ENCODE measurements at regions not wholly inside any gene's neighbourhood (a gene's known extent, or its start where the extent isn't known, plus 50 kb on each side); places are given as distances from the start of the nearest gene placed in this dataset.

DNA sequence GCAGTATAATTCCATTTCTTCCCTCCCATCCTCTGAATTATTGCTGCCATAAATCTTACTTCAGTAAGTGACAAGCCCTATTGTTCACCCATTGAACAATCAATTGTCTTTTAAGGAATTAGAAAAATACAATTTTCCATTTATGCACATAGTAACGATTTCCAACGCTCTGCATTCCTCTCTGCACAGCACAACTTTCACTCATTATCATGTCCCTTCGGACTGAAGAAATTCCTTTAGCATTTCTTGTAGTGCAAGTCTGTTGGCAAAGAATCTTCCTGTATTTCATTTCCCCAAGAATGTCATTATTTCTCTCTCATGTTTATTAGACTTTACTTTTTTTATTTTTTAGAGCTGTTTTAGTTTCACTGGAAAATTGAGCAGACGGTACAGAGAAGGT, 252.1 kb upstream of the RTL1 start:
- DNase-seq = no peak

DNA sequence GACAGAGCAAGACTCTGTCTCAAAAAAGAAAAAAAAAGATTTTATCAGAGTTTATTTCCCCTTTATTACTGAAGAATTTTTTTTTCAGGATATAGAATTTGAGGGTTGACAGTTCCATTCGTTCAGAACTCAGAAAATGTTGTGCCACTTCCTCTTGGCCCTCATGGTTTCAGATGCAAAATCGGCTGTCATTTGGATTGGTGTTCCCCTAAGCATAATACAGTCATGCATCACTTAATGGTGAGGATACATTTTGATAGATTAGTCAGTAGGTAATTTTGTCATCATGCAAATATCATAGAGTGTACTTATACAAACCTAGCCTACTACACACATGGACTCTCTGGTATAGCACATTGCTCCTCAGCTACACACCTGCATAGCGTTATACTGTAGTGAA, 263.9 kb upstream of the RTL1 start:
- Mint-ChIP-seq H3K27me3 (no peaks in the 10 kb centered on the region), H3K4me1 (no peaks in the 10 kb centered on the region), H3K36me3 (ENCODE audit: low read depth) (no peaks in the 10 kb centered on the region), H3K27ac (no peak overlapping the region), H3K9me3 (no peaks in the 10 kb centered on the region), H3K4me3 (no peak overlapping the region)
- POLR2A ChIA-PET = no interaction called here
- DNase-seq = no peak
- CTCF ChIA-PET = no interaction called here

More for the DNA sequence above, 252.1 kb upstream of the RTL1 start:
- H3K36me3 Mint-ChIP-seq (ENCODE audit: low read depth) = no peaks in the 10 kb centered on the region
- peaks cover 7% of the 10 kb centered on the region for H3K27me3 Mint-ChIP-seq
- no peaks in the 10 kb centered on the region for H3K4me1 Mint-ChIP-seq
- H3K4me3 Mint-ChIP-seq = no peak overlapping the region
- POLR2A ChIA-PET = no interaction called here
- no peaks in the 10 kb centered on the region for H3K9me3 Mint-ChIP-seq
- H3K27ac Mint-ChIP-seq = no peak overlapping the region
- CTCF ChIA-PET = no interaction called here

DNA sequence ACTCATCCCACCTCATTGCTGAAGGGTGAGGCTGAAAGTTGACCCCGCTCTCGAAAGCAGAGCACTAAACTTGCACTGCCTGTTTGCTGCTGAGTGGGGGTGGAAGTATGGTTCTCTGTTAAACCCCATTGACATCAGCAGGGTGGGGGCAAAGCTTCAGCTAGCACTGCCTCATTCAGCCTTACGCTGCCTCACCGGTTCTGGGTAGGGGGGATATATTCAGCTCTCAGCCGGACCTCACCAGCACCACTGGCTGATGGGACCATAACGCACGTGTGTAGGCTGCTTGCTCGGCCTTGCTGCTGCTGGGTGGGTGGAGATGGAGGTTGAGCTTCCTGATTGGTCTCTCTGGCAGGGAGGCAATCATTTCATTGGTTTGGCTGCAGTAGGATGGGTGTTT, 265.7 kb upstream of the RTL1 start:
- POLR2A ChIA-PET = no interaction called here

DNA sequence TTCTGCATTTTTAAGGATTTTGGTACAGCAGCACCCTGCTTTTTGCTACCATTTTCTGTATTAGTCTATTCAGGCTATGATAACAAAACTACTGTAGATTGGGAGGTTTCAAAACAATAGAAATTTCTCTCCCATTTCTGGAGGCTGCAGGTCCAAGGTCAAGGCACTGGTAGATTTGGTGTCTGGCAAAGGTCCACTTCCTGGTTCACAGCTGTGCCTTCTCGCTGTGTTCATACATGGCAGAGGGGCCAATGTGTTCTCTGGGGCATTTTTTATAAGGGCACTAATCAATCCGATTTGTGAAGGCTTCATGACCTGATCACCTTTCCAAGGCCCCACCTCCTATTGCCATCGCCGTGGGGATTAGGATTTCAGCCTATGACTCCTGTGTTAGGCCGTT, 268.1 kb upstream of the RTL1 start:
- no peak overlapping the region for H3K27ac Mint-ChIP-seq
- H3K4me1 Mint-ChIP-seq = no peaks in the 10 kb centered on the region
- H3K27me3 Mint-ChIP-seq = no peaks in the 10 kb centered on the region
- no peak overlapping the region for H3K4me3 Mint-ChIP-seq
- POLR2A ChIA-PET = no interaction called here
- H3K9me3 Mint-ChIP-seq = no peaks in the 10 kb centered on the region
- no peaks in the 10 kb centered on the region for H3K36me3 Mint-ChIP-seq (ENCODE audit: low read depth)
- CTCF ChIA-PET = no interaction called here
- no peak for DNase-seq

More for the DNA sequence above, 265.7 kb upstream of the RTL1 start:
- no peak overlapping the region for H3K27ac Mint-ChIP-seq
- H3K4me1 Mint-ChIP-seq = no peaks in the 10 kb centered on the region
- H3K4me3 Mint-ChIP-seq = no peak overlapping the region
- H3K36me3 Mint-ChIP-seq (ENCODE audit: low read depth) = no peaks in the 10 kb centered on the region
- DNase-seq = no peak
- CTCF ChIA-PET = no interaction called here
- no peaks in the 10 kb centered on the region for H3K9me3 Mint-ChIP-seq
- H3K27me3 Mint-ChIP-seq = no peaks in the 10 kb centered on the region

DNA sequence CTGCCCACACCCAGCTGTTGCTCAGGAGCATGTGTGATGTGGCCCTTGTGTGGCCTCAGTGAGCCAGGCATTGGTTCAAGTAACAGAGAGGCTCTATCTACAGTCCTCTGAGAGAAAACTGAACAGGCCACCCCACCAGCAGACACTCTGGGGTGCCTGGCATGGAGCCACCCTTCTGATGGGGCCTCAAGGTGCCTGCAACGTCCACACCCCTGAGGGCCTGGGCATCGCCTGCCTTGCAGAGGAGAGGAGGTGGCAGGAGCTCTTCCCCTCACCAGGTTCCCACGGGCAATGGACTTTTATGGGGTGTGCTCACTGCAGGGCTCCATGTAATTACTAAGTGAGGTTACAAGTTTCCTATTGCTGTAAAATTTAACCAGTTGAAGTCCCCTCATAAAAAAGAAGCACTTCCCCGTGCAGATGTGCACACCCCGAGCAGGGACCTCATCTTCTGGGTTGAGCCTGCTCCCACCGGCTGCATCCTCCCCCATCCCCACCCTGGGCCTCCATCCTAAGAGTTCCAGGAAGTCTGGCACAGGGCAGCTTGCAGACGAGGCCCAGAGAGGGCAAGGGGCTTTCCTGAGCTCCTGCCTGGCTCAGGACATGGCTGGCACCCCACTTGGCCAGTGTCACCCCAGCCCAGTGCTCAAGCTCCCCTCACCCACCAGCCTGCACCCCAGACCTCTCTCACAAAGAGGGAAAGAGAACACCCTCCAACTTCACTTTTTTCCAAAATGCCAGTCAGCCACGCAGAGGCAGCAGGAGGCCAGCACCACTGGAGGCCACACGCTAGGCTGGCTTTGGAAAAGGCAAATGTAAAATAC, 270.4 kb upstream of the RTL1 start:
- peak; percentile 2 for DNase-seq
- H3K4me1 Mint-ChIP-seq = no peaks in the 10 kb centered on the region
- no peaks in the 10 kb centered on the region for H3K27me3 Mint-ChIP-seq
- CTCF ChIA-PET = no interaction called here
- no peak overlapping the region for H3K27ac Mint-ChIP-seq
- POLR2A ChIA-PET = no interaction called here
- H3K36me3 Mint-ChIP-seq (ENCODE audit: low read depth) = no peaks in the 10 kb centered on the region
- no peak overlapping the region for H3K4me3 Mint-ChIP-seq
- H3K9me3 Mint-ChIP-seq = no peaks in the 10 kb centered on the region

DNA sequence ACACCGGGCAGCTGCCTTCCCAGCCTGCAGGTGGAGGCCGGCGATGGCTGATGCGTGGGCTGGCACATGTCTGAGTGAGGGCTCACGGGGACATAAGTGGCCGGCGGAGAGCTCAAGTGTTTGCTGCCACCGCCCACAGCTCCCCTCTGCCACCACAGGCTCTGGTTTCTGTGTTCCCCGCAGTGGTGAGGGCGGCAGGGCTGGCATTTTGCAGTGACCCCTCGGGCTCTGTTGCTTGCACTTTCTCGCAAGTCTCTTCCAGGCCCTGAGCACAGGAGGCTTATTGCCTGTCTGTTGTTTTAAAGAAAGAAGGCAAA, 271.0 kb upstream of the RTL1 start:
- CTCF ChIA-PET = no interaction called here
- Mint-ChIP-seq H3K27ac (no peak overlapping the region), H3K4me1 (no peaks in the 10 kb centered on the region), H3K9me3 (no peaks in the 10 kb centered on the region), H3K36me3 (ENCODE audit: low read depth) (no peaks in the 10 kb centered on the region), H3K4me3 (no peak overlapping the region), H3K27me3 (no peaks in the 10 kb centered on the region)
- POLR2A ChIA-PET = no interaction called here
- peak; percentile 11 for DNase-seq

DNA sequence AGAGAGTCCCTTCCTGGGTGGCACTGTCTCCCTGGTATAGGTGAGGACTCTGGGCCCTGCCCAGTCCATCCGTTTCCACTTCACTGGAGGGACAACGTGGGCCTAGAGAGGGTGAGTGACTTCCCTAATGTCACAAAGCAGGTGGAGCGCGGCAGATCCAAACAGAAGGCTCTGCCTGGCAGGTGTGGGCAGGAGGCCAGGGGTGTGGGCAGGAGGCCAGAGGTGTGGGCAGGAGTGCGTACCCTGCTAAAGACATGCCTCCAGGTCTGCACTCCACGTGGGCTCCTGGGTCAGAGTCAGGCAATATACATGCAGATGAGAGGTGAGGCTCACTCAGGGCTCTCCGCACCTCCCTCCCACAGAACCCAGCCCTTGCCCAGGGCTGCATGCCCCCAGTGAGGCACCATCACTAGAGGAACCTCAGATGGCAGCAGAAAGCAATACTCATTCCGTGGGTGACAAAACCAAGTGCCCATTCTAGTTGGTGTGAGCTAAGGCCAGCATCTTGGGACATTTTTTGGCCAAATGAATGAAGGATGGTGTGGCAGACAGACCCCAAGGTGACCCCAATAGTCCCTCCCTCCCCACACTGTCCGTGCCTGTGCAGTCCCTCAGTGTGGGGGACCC, 271.6 kb upstream of the RTL1 start:
- POLR2A ChIA-PET = no interaction called here
- H3K27ac Mint-ChIP-seq = no peak overlapping the region

DNA sequence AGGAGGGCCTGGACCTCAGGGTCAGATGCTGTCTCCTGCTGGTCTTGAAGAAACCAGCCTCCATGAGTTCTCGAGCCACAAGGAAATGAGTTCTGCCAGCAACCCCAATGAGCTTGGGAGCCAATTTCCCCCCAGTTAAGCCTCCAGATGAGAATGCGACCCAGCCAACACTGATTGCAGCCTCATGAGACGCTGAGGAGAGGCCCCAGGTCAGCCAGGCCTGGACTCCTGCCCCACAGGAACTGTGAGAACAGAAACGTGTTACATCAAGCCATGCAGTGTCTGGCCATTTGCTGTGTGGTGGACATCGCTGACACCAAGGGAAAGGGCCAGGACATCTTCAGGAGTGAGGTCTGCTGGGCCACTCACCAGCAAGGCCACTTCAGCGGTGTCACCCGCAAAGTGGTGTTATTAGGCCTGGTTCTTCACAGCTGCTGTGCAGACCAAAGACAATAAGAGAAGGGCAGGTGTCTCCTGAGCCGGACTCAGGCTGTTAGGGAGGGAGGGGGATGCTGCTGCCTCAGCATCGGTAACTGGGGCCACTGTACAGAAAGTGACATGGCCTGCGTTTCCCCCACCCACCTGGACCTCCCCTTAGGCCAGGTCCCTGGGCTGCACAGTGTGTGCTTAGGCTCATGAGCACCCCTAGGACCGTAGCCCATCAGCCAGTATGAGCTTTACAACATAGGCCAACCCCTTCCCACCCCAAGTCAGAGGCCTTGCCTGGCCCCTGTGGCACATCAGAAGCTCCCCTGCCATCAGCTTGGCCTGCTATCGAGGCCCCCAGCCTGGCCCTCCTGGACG, 272.4 kb upstream of the RTL1 start:
- POLR2A ChIA-PET = no interaction called here
- no peak overlapping the region for H3K4me3 Mint-ChIP-seq

More for the DNA sequence above, 271.6 kb upstream of the RTL1 start:
- Mint-ChIP-seq H3K4me1 (no peaks in the 10 kb centered on the region), H3K27me3 (no peaks in the 10 kb centered on the region), H3K36me3 (ENCODE audit: low read depth) (no peaks in the 10 kb centered on the region), H3K9me3 (no peaks in the 10 kb centered on the region), H3K4me3 (no peak overlapping the region)
- DNase-seq = peak; percentile 7
- CTCF ChIA-PET = no interaction called here

DNA sequence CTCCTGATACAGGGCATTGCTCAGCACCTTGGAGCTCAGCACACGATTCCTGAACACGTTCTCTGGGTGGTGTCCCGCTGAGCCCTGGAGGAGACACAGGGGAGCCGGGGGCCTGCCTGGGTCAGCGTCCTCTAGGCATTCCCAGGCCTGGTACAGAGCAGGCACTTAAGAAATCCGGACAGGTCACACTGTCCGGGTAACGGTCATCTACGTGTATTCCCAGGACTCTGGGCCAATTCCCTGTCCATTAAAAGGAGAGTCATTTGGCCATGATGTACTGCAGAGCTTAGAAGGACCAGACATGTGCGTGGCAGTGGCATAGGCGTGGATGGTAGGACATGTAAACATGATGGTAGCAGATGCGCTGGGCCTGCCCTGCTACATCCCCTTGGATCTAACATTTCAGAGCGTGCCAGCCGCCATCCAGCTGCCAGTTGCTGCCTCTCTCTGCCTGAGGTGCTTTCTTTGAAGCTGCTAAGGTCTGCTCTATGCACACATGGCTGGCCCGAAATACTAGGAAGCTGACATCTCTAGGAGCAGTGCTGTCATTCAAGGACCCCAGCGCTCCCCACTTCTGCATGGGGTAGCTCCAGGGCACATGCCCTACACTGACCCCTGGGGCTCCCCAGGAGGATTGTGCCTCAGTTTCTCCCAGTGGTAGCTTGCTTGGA, 273.1 kb upstream of the RTL1 start:
- ChIA-PET CTCF (no interaction called here), POLR2A (no interaction called here)
- Mint-ChIP-seq H3K4me1 (no peaks in the 10 kb centered on the region), H3K27me3 (no peaks in the 10 kb centered on the region), H3K9me3 (no peaks in the 10 kb centered on the region), H3K36me3 (ENCODE audit: low read depth) (no peaks in the 10 kb centered on the region), H3K27ac (no peak overlapping the region), H3K4me3 (no peak overlapping the region)
- peak; percentile 10 for DNase-seq

More for the DNA sequence above, 272.4 kb upstream of the RTL1 start:
- DNase-seq = peak; percentile 5
- Mint-ChIP-seq H3K4me1 (no peaks in the 10 kb centered on the region), H3K27me3 (no peaks in the 10 kb centered on the region), H3K9me3 (no peaks in the 10 kb centered on the region), H3K27ac (no peak overlapping the region), H3K36me3 (ENCODE audit: low read depth) (no peaks in the 10 kb centered on the region)
- CTCF ChIA-PET = no interaction called here

DNA sequence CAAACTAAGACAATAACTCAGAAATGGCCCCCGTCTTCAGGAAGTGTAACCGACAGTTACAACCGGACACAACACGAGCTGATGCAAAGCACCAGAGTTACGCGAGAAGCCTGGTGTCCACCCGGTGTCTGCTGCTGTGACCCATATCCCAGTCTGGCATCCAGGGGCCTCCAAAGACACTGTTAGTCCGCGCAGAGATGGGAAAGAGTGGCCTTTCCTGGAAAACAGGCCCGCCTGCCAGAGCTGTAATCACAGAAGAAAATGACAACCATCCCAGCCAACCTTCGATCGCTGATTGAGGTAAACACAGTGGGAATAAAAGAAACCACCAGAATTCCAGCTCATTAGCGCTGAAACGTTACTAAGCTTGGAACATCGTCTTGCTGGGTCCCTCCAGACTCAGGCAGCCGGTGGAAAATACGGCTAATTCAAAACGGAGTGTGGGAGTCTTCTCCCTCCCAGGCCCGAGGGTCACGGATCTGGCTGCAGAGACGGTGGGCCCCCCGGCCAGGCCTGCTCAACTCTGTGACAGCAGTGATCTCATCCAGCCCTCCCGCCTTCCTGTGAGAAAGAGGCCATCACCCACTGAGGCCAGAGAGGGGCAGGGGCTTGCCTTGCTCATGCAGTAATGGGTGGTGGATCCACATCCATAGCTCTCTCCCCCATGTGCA, 273.9 kb upstream of the RTL1 start:
- CTCF ChIA-PET = no interaction called here
- POLR2A ChIA-PET = no interaction called here
- Mint-ChIP-seq H3K27me3 (no peaks in the 10 kb centered on the region), H3K9me3 (no peaks in the 10 kb centered on the region), H3K27ac (no peak overlapping the region), H3K4me1 (no peaks in the 10 kb centered on the region), H3K36me3 (ENCODE audit: low read depth) (no peaks in the 10 kb centered on the region), H3K4me3 (no peak overlapping the region)
- peak; percentile 9 for DNase-seq

DNA sequence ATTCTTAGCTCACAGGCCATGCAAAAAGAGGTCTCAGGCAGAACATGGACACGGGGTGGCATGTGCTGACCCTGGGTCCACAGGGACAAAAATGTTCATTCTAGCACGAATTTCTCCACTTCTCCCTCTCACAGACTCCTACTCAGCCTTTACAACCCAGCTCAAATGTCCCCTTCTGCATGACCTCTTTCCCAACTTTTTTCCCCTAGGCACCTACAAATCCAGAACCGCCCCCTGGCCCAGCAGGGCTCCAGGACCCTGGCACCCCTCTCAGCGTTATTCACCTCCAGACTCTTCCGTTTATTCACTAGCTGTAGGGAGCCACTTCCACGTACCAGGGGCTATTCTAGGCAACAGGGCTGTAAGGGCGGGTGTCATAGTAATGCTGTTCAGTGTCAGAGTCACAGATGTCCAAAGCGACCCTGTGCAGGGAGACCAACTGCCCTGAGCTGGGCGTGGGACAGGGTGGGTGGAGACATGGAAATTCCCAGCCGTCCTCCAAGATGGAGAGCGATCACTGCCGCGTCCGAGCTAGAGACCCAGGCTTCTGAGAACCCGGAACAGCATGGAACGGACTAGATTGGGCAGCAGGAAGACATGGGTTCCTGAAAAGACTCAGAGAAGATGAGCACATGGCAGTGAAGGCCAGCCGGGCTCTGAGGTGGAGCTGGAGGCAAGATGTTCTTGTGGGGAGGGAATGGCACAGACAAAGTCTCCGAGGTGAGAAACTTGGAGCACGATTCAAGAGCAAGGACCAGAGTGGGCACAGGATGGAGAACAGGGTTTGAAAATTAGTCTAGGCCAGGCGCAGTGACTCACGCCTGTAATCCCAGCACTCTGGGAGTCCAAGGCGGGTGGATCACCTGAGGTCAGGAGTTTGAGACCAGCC, 274.9 kb upstream of the RTL1 start:
- Mint-ChIP-seq H3K27me3 (no peaks in the 10 kb centered on the region), H3K27ac (no peak overlapping the region), H3K4me1 (no peaks in the 10 kb centered on the region), H3K9me3 (no peaks in the 10 kb centered on the region), H3K4me3 (no peak overlapping the region), H3K36me3 (ENCODE audit: low read depth) (no peaks in the 10 kb centered on the region)
- CTCF ChIA-PET = no interaction called here
- peak; percentile 5 for DNase-seq
- POLR2A ChIA-PET = no interaction called here

DNA sequence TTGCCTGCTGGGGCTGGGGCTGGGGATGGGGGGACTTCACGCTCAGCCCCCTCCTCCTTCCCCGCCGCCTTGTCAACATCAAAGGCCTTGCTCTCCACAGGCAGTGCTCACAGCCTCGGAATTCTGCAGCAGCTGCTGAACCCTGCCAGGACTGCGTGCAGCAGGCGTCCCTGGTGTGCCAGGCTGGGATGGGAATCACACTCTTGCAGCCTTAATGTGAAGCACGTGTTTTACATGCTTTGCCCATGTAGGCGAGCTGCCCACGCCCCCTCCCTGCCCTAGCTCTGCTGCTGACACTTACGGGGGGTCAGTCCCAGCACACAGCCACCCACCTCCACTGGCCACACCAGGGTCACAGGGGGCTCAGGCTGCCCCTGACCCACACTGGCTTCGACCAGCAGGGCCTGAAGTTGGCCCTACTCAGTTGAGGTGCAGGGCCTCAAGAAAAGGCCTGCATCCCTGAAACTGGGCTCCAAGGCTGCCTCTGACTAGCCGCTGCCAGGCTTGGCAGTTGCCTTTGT, 276.2 kb upstream of the RTL1 start:
- peak; percentile 12 for DNase-seq
- POLR2A ChIA-PET = no interaction called here
- Mint-ChIP-seq H3K36me3 (ENCODE audit: low read depth) (no peaks in the 10 kb centered on the region), H3K4me1 (no peaks in the 10 kb centered on the region), H3K4me3 (no peak overlapping the region), H3K27me3 (no peaks in the 10 kb centered on the region), H3K9me3 (no peaks in the 10 kb centered on the region), H3K27ac (no peak overlapping the region)
- CTCF ChIA-PET = no interaction called here

Data from activated CD4-positive, alpha-beta memory T cell treated with anti-CD3 and anti-CD28 coated beads, Interleukin-2, amount 10 ng/mL, durations not matched to agents 7 days and 5 days (primary cell).